SW480 (cell line): ENCODE measurements at regions not wholly inside any gene's neighbourhood (a gene's known extent, or its start where the extent isn't known, plus 50 kb on each side); places are given as distances from the start of the nearest gene placed in this dataset.

Experiments
- DNase-seq: peaks from one replicate; pipeline ENCODE4 v3.0.0-alpha.2; 2016; ENCODE audit warnings: low spot score

DNA sequence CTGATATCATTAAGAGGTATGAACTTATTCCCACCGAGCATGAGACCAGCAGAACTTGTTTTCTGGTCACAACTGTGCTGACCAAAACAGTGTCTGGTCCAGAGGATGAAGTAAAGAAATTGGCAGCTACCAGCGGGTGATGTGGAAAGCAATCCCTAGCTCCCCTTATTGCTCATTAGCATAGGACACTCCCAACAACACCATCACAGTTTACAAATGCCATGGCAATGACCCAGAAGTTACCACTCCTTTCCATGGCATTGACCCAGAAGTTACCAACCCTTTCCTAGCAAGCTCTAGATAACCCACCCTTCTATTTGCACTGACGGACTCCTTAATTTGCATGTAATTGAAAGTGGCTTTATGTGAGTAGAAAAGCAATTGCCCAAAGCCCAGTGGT lies 1856.1 kb downstream of the OLFM4 start:
- no peak for DNase-seq

DNA sequence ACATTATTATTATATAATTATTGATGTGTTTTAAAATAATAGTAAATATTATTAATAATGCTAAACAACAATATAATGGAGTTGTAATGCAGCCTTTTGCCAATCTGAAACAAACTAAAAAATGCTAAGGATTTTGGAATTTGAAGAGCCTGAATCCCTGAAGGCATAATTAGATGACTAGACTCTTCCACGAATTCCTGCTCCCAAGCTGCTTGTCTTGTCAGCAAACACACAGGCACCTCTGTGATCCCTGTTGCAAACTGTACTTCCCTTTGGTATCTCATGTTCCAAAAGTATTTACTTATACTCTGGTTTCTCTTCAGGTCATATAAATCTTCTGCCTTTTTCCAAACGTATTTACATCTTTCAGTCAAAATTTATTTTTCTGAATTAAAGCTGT lies 1862.4 kb downstream of the OLFM4 start:
- DNase-seq = no peak

DNA sequence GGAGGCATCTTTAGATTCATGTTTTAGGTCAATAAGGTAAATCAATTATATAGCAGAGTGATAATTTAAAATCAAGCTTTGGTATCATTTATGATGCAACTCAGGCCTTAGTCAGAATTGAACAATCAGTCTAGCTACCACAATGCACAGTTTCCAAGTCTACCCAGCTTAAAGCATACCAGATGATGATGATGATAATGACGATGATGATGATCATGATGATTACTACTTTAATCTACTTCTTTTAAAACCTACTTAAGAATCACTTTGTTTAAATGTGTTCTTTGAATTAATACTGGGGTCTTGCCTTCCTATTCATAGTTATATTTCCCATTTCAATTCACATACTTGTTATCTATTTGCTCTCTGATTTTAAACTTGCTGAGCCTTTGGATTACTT lies 1872.7 kb downstream of the OLFM4 start:
- no peak for DNase-seq

DNA sequence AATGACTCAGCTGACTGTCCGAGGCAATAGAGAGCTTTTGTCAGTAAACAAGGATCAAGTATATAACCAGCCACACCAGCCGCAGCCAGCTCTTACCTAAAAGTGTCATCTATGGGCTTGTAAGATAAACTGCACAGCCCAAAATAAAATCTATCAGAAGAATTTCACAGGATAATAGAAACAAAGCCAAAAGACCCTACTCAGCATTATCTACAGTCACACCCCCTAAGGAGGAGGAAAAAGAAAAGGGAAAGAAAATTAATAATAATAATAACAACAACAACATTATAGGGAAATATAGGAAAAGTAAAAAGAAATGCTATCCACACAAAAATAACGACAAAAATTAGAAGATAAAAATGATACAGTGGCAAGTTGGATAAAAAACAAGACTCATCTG lies 1883.8 kb downstream of the OLFM4 start:
- DNase-seq = no peak

DNA sequence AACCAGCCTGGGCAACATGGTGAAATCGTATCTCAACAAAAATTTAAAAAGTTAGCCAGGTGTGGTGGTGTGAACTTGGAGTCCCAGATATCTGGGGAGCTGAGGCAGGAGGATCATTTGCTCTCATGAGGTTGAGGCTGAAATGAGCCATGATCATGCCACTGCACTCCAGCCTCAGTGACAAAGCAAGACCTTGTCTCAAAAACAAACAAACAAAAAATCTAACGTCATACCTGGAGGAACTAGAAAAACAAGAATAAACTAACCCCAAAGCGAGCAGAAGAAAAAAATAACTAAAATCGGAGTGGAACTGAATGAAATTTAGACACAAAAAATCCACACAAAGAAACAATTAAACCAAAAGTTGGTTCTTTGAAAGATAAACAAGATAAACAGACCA lies 1885.1 kb downstream of the OLFM4 start:
- DNase-seq = no peak

DNA sequence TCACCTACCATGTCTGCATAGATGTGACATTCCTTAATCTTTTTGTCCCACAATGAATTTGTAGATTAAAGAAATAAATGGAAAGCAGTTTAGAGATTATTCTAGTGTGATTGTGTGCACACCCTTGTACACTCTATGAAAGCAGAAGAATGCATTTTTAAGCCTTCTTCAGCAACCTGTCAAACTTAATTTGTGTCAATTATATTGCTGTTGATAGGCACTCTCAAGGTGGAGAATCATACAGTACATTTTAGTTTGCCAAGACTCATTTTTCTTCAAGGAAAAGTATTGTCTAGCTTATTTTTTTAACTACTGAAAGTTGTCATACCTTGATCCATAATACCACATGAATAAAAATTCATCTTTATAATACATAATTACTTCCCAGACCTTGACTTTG lies 1898.9 kb downstream of the OLFM4 start:
- DNase-seq = no peak

DNA sequence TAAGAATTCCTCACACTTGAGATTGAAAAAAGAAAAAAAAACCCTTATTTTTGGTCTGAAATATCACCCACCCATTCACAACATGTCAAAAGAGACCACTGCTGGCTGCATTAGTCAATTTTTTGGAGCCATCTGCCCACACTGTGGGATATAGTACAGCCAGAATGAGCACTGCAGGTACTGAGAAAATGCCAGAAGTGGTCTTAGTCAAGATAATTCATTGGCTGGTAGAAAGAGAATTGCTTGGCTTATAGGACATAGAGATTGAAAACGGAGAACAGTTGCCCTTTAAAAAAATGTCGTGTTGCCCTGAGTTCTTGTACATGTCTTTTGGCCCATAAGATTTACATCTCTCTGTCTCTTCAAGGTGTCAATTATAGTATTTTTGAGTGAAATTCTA lies 1899.5 kb downstream of the OLFM4 start:
- no peak for DNase-seq

DNA sequence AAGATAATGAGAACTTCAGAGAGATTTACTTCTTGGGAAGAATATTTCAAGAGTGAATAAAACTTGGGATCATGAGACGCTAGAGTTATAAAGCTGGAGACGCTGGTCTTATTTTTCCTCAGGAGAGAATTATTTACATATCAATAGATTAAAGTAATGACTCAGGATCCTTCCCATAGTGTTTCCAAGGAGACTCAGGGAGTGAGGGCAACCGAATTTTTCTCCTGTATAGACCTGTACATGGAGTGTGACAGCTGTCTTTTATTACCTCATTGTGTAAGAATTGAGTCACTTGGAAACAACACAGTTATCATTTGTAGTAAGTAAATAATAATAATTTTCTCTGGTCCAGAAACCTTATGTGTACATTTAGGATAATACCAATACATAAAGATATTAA lies 1905.5 kb downstream of the OLFM4 start:
- no peak for DNase-seq

DNA sequence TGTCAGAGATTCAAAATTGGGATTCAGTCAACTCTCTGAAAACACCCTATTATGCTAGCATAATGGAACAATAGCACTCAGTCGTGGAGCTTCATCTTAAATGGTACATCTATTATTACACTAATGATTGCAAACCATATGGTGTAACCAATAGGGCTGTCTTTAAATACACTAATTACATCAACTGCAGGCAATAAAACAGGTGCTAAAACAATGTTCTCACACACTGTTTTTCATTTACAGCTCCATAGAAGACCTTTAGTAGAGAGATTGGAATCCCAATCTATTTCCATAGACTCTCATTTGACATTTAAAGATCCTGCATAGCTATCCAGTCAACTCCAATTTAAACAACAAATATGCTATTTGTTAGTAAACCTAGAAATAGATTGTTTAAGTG lies 1917.4 kb downstream of the OLFM4 start:
- no peak for DNase-seq

DNA sequence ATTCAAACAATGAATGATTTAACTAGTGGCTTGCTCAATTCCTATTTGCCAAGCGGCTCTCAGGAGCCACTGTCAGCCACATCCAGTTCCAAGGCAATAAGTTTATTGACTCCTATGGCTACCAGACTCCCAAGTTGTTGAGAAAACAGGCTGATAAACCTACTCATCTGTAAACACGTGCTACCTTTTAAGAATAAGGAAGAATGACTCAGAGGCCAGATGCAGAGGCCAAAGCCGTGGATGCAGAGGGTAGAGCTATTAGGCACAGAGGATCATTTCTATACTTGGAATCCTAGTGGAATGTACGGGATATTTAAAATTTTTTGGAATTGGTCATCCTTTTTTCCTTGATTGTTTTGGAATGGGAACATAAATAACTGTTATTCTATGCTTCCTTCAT lies 1921.1 kb downstream of the OLFM4 start:
- DNase-seq = no peak

DNA sequence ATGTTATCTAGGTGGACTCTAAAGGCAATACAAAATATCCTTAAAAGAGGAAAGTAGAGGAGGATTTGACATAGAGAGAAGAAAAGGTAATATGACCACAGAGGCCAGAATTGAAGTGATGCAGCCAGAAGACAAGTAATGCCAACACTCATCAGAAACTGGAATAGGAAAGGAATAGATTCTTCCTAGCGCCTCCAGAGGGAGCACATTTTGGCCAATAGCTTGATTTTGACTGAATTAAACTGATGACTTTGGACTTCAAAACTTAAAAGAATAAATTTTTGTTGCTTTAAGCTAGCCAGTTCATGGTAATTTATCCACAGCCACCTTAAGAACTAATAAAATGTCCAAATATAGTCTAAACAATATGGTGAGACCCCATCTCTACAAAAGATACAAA lies 1921.9 kb downstream of the OLFM4 start:
- no peak for DNase-seq

DNA sequence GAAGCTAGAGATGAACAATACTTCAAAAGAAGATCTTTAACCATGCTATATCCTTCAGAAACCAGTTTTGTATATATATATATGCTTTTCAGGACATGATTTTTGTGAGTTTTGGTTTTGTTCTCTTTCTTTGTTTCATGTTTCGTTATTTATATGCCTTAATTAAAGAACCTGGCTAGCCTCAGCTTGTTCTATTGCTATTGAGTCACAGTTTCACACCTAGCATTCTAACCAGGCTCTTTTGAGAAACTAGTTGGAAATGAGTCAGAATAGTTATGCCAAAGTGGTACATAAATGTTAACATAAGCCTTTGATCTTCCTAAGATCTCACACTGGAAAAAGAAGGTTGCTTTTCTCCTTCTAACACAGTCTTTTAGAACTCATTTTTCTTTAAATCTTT lies 1925.2 kb downstream of the OLFM4 start:
- peak; percentile 10 for DNase-seq

DNA sequence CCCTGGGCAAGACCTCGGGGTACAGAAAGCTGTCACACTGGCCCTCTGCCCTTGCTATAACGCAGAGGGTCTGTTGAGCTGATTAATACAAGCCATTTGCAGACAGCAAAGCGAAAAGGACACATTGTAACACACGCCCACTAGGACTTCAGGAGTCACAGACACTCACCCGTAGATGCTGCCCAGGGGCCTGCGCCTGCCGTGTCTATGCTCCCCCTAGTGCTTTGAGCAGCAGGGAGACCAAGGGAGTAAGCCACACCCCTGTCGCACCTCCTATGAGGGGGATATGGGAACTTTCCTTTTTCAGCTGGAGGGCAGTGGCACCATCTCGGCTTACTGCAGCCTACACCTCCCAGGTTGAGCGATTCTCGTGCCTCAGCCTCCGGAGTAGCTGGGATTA lies 1930.2 kb downstream of the OLFM4 start:
- no peak for DNase-seq

DNA sequence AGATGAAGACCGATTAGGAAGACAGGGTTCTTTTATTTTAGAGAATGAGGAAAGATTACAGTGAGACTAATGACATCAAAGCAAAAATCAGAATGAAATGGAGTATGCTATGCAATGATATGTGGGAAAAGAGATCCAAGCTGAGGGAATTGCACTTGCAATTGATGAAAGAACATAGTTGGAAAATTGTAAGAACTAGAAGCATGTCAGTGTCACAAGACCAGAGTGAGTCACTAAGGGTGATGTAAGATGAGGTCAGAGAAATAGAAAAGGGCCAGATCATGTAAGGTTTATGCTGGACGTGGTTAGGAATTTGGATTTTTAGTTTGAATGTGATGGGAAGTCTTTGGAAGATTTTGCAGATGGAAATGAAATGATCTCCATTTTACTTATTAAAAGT lies 1937.3 kb downstream of the OLFM4 start:
- DNase-seq = peak; percentile 21

DNA sequence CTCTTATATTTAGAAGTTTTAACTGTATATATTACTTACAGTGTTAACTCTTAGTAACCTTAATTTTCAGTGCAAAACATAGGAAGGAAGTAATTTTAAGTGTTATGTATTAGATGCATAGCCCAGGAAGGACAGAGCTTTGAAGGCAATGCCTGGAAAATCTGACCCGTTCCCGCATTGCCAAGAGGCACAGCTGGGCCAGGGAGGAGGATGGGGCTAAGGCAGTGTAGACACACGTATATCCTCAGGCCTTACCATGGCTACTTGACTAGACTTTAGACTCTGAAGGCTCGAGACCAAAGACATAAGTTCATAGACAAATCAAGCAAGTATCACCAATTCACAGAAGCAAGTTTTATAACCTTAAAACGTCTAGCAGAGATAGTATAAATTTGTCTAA lies 1944.2 kb downstream of the OLFM4 start:
- DNase-seq = no peak

DNA sequence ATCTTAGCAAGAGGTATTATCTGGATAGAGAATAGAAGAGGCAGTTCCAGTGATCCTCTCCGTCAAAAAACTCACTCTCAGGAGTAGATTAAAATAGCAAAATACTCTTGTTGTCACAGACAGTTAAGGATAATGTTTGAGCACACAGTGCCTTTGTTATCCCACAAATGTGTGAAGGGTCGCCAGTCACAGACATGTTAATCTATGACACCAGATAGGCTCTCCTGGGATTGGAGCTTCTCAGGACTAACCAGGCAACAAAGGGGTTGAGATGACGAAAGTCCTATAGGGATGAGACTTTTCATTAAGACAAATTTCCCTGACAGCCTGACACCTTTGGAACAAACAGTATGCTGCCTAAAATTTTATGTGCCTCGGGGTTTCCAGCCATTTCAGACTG lies 1947.1 kb downstream of the OLFM4 start:
- no peak for DNase-seq

DNA sequence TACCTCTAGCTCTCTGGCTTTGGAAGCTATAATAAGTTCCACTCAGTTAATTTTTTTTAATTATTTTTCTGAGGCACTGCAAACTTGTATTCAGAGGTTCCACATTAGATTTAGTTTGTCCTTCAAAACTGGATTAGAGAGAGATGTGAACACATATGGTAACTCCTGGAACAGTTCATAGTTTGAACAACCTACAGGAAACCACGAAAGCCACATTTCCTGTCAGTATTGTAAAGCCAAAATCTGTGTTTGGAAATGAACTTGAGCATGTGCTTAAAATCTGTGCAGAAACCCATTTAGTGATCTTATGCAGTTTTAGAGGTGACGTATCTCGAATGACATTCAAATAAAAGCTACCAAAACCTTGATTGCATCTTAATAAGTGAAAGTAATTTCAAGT lies 1952.0 kb downstream of the OLFM4 start:
- no peak for DNase-seq

DNA sequence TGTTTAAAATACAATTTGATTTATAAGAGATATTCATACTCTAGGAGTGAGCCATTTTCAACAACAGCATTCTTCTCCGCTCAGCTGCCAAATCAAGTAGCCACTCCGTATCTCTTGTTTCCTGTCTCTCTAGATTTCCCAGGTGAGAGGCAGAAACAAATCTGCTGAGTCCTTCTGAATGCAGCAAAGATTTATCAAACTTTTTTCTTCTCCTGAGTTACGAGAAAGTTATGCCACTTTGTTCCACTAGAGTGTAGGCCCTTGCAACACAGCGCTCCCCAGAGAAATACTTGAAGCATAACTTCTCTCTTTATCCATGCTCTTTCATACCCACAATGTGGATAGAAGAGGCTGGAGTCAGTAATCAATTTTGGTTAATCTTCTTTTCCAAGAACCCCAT lies 1960.8 kb downstream of the OLFM4 start:
- DNase-seq = no peak

DNA sequence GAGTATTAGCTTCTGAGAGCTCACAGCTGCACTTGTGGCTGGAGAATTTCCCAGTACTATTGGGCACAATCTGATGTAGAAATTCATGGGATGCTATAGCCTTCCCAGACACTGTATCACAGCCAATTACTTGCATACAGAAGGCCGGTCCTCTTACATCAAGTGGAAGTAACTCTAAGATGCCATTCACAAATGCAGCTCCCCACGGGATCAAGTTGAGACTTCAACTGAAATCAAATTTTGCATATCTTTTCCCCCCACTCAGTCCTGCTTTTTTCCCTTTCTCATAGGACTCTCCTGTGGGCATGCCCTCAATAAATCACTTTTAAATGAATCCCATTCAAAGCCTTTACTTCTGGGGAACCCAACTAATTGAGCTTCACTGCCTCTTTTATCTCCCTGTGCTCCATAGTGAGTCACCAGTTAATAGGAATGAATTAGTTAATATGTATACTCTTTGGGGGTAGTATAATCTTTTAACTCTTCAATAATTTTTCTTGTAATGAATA lies 1970.8 kb downstream of the OLFM4 start:
- no peak for DNase-seq

DNA sequence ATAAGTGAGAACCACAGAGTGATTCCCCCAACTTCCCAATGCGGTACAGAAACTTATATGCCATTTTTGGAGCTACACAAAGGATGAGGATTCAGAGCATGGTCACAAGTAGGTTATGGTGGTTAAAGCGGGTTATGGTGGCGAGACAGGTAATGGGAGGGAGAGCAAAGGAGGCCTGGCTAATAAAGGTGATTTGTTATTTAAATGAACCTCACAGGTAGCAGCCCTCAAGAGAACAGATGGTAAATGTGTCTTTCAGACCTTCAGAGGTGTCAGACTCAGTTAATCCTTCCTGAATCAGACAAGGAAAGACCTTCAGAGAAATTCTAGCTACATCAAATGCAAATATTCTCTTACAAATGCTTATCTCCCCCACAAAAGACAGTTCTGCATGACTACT lies 1971.4 kb downstream of the OLFM4 start:
- no peak for DNase-seq

DNA sequence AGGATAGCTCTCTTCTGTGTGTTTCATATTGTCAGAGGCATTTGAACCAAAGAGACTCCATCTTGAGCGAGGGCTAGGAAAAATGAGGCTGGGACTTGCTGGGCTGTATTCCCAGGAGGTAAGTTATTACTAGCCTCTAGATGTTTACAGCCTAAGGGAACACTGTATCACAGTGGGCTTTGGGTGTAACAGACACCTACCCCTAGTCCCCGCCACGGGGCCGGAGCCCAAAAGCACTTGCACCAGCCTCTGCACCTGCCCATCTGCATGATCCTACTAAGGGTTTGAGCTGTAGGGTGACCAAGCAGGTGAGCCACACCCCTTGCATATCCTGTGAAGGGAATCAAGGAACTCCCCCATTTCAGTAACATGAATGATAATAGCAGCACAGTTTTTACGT lies 1972.2 kb downstream of the OLFM4 start:
- no peak for DNase-seq

DNA sequence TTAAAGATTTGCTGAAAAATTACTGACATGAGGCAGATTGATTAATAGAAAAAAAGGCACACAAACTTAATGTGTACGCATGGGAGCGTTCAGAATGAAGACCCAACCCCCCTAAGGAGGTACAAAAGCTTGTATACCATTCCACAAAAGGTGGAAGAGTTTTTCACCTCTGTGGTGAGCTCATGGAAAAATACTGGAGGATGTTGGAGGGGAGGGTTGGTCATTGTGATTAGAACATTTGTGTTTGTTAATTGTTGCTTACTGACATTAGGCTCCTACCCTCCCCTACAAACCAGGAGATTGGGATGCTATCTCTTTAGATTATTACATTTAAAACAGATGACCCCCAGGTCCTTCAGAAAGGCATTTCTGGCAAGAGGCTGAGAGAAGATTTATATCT lies 1973.3 kb downstream of the OLFM4 start:
- no peak for DNase-seq

DNA sequence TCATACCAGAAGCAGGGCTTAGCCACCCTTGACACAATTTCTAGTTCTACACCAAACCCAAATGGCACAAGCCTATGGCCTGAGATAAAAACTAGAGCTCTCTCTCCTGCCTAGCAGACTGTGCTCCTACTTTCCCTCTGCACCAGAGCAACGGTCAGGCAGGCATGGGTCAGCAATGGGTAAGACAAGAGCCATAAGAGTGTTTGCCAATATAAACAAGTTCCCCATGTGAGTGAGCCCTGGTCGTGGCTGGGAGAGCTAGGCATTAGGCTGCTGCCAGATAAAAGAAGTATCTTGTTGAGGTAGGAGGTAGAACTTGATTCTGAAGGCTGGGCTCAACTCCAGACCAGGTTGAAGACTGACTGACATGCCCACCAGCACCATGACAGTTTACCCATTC lies 1979.1 kb downstream of the OLFM4 start:
- DNase-seq = no peak

DNA sequence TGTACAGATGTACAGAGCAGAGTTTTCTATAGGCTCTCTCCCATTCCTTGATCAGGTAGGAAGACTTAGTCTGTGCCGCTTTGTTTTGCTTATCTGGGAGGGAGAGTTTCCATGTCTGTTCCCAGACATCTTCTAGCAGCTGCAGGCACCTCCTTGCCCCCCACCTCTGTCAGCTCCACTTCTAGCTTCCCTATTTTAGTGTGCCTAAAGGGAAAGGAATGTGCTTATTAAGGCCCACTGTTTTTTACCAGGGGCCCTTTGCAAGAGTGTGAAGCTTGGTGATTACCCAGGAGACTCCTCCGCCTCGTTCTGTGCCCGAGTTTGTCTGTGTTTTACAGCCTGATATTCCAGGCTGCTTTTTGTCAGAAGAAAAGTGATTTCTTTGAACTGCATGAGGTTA lies 1984.4 kb downstream of the OLFM4 start:
- no peak for DNase-seq

DNA sequence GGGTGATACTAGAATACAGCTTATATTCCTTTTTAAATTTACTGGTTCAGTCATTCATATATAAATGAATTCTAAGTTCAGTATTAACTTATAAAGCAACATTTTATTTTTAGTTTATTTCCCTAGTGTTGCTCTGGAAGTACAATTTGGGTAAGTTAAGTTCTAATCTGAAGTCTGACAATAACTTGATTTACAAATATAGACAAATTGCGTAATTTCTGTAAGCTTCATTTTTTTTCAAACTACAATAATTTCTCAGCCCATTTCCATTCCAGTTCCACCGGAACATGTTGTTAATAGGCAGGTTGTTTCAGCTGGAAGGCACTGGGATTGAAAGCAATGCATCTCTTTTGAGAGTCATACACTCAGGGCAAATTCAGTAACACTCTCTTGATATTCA lies 2000.7 kb downstream of the OLFM4 start:
- no peak for DNase-seq
